Right atrium auricular region (tissue), 2 donors: ENCODE measurements at regions not wholly inside any gene's neighbourhood (a gene's known extent, or its start where the extent isn't known, plus 50 kb on each side); places are given as distances from the start of the nearest gene placed in this dataset.
"Not testable (repeated sequence)": the region's sequence is repeated elsewhere in the genome, so short reads cannot be mapped to it uniquely, and the experiment has no call there.

Source experiments
- DNase-seq: peaks from one replicate; pipeline ENCODE4 v3.0.0-alpha.2; 2019; ENCODE audit warnings: low spot score
- H3K27ac ChIP-seq, 2 donors: fragments of 200-600 bp; sonication (generic); 1 replicate in 1 of 2; 2 replicates in 1 of 2; pipeline ENCODE4 v1.5.1; 2016 to 2019
- H3K27me3 ChIP-seq, 2 donors: fragments of 200-600 bp; sonication (generic); one replicate each; pipeline versions ENCODE4 v1.5.1 to v1.6.0; 2017 to 2019
- H3K36me3 ChIP-seq: fragments of 200-600 bp; sonication (generic); one replicate; pipeline ENCODE4 v1.5.1; 2016
- H3K4me1 ChIP-seq, 2 donors: fragments of 200-600 bp; sonication (generic); one replicate each; pipeline versions ENCODE4 v1.5.1 to v1.6.0; 2017 to 2019
- H3K4me3 ChIP-seq, 2 donors: fragments of 200-600 bp; sonication (generic); 1 replicate in 1 of 2; 2 replicates in 1 of 2; pipeline ENCODE4 v1.5.1; 2017 to 2019; ENCODE audit warnings: mild to moderate bottlenecking in 1 of 2, moderate library complexity in 1 of 2
- H3K9me3 ChIP-seq, 2 donors: fragments of 200-600 bp; sonication (generic); one replicate each; pipeline ENCODE4 v1.5.1; 2019
- TF ChIP-seq, protein P1 (sequence below), 2 donors: fragments of 200-600 bp; sonication (generic); IDR thresholded peaks; one replicate each; pipeline ENCODE4 v1.5.1; 2019; ENCODE audit warnings: antibody characterized with exemption in 2 of 2

DNA sequence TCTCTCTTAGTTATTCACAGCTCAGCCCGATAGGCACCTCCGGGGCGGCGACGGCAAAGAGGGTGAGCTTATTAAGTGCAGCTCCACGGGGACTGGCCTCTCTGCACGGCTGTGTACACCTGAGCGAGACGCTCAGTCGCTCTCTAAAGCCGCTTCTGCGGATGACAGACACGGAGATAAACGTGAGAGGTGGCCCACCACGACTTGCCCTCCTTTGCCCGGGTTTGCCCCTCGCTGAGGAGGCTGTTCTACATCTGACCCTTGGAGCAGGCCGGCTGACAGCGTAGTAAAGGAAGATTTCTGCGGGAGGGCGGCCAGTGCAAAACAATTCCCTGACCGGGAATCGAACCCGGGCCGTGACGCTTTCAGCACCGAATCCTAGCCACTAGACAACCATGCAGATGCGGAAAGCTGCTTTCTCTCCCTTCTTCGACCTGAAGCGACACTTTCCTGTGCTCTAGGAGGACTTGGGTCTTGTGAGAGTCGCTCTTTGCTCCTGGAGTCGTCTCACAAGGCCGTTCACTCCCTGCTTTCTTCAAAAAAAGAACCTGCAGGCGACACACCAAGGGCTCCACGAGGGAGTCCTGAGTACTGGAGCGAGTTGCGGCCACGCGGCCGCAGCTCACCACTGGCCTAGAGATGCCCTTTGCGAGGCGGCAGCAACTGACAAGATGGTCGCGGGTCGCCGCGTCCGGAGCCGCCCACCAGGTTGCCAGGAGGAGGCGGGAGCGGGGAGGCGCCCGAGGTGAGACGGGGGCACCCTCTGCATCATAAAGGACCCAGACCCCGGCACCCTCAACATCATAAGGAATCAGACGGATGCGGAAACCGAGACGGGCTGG is 119.9 kb downstream of the PPIAL4A start:
- not testable (repeated sequence) for H3K4me1 ChIP-seq, H3K9me3 ChIP-seq, H3K27me3 ChIP-seq, H3K36me3 ChIP-seq, DNase-seq, H3K27ac ChIP-seq
- peak overlapping the region in 1 of 2 donors; percentile 15 for H3K4me3 ChIP-seq

DNA sequence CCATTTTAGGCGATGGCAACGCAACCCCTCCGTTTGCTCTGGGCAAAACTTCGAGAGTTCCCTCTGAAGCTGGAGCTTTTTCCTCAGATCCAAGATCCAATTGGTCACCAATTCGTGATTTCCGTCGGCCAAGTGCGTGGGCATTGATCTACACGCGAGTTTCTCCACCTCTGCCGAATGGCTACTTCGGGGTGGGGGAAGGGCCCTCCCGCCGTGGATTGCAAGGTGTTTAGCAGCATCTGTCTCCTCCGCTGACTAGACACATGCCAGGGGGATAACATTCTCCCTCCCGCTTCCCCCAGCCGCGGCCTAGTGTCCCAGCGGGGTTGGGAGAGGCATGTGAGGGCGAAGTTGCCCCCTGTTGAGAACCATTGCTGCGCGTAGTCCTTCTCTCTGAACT is 120.6 kb downstream of the PPIAL4A start:
- not testable (repeated sequence) for H3K9me3 ChIP-seq

DNA sequence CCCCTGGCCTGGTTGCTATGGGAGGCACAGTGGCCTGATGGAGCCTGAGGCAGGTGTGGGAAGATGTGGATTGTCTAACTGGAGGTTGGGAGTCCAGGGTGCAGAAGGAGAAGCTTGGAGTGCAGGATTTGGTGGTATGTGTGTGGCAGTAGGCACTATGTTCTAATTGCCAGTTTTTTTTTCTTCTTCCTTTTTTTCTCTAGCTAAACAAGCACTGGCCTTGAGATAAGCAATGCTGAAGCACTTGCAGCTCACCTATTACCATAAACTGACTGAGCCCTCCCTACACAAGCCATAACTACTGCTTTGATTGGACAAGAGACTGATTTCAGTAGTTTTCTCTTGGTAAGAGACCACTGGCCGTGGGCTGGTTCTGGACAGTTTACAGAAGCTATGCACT is 123.6 kb downstream of the PPIAL4A start:
- H3K27ac ChIP-seq, DNase-seq, H3K36me3 ChIP-seq, H3K4me1 ChIP-seq, H3K27me3 ChIP-seq, H3K9me3 ChIP-seq, H3K4me3 ChIP-seq: not testable (repeated sequence)

More for the DNA sequence above, 120.6 kb downstream of the PPIAL4A start:
- H3K4me3 ChIP-seq, H3K27ac ChIP-seq, H3K36me3 ChIP-seq, H3K4me1 ChIP-seq, DNase-seq, H3K27me3 ChIP-seq: not testable (repeated sequence)

DNA sequence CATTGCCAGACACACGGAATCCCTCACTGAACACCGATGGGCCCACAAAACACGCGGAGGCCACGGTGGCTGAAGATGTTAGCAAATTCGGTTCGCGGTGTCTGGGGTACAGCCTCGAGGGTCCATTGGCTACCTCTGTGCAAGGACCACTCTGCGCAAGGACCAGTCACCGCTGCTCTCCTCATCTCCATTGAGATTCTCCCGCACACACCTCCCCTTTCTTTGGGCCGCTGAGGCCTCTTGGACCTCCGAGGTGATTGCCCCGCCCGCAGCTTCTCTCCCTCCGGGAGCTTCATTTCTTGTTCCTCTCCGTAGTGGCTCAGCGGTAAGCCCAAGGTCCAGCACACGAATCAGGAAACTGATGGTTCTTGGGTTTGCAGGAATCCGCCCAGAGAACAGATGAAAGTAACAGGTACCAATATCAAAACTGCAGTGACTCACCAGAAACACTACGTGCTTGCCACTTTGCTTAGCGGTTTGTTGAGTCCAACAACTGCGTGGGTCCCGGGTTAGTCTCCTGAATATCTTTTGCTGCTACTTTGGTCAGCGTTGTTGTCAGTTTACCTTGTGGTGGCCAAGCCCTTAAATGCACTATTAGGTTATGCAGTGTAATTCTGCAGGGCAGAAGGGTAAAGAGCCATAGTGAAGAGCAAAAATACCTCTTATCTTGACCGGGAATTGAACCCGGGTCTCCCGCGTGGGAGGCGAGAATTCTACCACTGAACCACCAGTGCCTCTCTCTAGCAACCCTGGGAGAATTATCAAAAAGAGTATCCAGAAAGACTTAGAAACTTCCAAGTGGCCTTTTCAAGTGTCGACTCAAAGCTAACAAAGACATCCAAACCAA is 126.8 kb downstream of the PPIAL4A start:
- H3K27ac ChIP-seq, DNase-seq, H3K36me3 ChIP-seq, H3K4me3 ChIP-seq, H3K27me3 ChIP-seq, H3K4me1 ChIP-seq, H3K9me3 ChIP-seq: not testable (repeated sequence)

DNA sequence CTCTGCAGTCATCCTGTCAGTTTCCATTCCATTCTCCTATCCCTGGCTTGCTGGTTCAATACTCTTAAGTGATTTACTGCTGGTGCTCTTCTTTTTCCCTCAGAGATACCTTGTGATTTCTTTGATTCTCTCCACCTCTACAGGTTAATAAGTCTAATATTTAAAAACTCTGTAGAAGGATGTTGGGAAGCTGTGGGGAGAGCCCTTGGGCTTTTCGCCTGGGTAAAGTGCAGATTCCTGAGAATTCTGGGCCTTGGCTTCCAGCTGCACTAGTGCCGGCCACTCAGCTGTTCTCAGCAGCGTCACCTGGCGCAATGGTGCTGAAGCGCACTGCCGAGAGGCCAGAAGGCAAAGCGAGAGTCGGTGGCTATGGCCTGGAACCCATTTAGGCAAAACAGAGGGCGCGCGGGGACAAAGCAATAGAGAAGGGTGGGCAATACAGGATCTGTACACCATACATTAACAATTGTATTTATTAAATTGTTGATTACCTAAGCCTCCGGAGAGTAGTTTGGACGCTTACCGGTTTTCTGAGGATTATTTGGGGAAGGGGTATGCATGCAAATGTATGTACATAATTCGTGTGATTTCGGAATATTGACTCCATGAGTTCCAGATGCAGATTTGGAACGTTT is 130.3 kb downstream of the PPIAL4A start:
- TF ChIP-seq, protein P1, sequence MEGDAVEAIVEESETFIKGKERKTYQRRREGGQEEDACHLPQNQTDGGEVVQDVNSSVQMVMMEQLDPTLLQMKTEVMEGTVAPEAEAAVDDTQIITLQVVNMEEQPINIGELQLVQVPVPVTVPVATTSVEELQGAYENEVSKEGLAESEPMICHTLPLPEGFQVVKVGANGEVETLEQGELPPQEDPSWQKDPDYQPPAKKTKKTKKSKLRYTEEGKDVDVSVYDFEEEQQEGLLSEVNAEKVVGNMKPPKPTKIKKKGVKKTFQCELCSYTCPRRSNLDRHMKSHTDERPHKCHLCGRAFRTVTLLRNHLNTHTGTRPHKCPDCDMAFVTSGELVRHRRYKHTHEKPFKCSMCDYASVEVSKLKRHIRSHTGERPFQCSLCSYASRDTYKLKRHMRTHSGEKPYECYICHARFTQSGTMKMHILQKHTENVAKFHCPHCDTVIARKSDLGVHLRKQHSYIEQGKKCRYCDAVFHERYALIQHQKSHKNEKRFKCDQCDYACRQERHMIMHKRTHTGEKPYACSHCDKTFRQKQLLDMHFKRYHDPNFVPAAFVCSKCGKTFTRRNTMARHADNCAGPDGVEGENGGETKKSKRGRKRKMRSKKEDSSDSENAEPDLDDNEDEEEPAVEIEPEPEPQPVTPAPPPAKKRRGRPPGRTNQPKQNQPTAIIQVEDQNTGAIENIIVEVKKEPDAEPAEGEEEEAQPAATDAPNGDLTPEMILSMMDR (IDR thresholded peaks at IDR 0.05): peak in 1 of 2 donors; percentile 20
- H3K36me3 ChIP-seq, H3K27me3 ChIP-seq, H3K4me3 ChIP-seq, H3K4me1 ChIP-seq, DNase-seq, H3K9me3 ChIP-seq, H3K27ac ChIP-seq: not testable (repeated sequence)

DNA sequence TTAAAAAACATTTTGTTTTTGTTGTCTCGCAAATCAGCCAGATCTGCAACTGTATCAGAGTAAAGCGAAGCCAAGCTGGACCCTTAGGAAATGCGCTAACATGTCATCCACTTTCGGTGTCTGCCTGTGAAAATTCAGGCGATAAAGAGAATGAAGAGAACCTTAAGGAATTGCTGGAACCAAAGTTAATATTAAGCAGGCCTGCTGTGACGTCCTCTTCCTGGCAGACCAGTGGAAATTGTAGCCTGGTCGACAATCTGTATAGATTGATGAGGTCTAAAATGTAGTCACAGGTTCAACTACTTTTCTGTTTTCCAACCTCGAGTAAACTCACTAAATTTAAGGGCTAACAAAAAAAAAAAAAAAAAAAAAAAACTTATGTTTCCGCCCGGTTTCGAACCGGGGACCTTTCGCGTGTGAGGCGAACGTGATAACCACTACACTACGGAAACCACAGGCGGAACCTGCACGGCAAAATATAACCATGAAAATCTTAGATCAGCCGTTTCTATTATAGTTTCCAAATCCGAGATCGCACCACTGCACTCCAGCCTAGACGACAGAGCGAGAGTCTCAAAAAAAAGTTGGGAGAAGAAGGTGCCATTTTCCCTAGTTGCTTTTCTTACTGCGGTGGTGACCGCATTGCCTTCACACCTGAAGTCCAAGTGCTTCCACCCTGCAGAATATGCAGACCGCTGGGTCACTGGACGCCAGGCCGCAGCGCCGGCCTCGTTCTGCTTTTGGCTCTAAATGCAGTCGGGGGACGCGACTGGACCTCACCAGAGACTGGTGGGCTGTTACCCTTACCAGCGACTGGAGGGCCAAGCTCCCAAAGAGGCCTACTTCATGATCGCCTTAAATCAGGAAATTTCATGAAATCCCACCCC is 131.0 kb downstream of the PPIAL4A start:
- H3K36me3 ChIP-seq, H3K27ac ChIP-seq, H3K4me1 ChIP-seq, H3K9me3 ChIP-seq, H3K27me3 ChIP-seq: not testable (repeated sequence)
- DNase-seq: peak; percentile 70
- H3K4me3 ChIP-seq: peak overlapping the region; percentile 11 to 34

DNA sequence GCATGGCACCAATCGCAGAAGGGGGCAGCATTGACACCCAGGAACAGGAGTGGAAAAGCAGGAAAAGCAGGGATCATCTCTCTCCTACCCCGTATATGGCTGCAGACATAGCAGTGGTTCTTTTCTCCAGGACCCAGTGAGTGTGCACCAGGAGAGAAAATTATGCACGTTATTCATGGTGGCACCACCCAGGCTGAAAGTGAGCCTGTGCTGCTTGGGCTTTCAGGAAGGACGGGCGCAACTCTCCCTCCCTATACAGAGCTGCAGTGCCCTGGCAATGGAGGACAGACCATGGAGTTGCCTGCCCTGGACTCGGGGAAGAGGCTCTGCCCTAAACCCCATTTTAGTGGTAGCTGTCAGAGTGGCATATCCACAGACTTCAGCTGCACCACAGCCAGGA is 132.1 kb downstream of the PPIAL4A start:
- not testable (repeated sequence) for H3K27ac ChIP-seq, DNase-seq, H3K4me3 ChIP-seq

DNA sequence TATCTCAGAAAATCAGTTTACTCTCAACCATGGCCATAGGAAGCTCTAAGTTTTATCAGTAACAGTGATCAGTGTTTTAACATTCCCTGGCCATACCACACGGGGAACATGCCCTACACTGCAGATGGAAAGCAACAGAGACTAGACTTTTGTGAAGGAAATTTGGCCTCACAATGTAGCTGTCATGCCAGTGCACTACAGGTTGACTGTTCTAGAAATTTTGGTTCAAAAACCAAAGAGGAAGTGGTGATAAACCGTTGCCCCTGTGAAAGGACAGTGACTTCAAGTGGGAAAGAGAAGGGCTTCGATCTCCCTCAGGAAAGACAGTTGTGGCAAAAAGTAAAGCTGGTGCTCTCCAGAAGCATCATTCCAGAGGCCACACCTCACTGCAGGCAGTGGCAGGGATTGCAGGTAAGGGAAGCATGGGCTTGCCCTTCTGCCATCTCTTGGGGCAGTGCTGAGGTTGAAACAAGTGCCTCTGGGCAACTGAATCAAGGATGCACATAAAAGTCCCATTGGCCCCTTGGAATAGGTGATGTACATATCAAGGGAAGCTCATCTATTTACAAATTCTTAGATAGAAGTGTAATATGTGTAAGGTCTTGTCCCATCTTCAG is 143.4 kb downstream of the PPIAL4A start:
- not testable (repeated sequence) for DNase-seq, H3K4me1 ChIP-seq, H3K27me3 ChIP-seq, H3K4me3 ChIP-seq, H3K36me3 ChIP-seq, H3K9me3 ChIP-seq, H3K27ac ChIP-seq

More for the DNA sequence above, 132.1 kb downstream of the PPIAL4A start:
- H3K36me3 ChIP-seq, H3K9me3 ChIP-seq, H3K4me1 ChIP-seq, H3K27me3 ChIP-seq: not testable (repeated sequence)

DNA sequence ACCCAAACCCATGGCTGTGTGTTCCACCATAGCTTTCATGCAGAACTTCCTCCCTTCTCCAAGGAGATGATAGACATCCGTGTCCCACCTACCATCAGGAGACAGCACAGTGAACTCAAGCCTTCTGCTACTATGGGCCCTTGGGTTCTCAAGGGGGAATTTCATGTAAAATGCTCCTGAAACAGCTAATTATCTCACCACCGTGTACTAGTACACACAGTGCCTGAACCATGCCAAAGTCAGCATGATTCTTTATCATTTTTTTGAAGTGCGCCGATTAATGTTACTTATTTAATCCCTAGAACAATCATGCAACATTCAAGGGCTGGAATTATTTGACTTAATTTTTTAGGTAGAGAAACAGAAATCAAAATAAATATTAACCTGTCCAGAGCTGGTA is 147.2 kb downstream of the PPIAL4A start:
- not testable (repeated sequence) for H3K4me1 ChIP-seq, H3K27me3 ChIP-seq, H3K27ac ChIP-seq

DNA sequence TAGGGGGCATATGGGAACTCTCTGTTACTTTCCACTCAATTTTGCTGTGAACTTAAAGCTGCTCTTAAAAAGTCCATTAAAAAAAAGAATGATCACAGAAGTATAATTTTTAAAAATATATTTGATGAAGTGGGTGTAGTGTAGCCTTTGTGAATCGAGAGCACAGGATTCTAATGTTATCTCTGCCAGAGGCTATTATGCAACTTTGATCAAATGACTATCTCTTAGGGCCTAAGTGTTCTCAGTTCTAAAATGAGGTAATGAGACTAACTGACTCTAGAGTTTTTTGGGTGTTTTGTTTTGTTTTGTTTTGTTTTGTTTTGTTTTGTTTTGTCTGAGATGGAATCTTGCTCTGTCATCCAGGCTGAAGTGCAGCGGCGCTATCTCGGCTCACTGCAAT is 143.2 kb downstream of the FAM72B start:
- H3K9me3 ChIP-seq, H3K4me1 ChIP-seq, H3K27me3 ChIP-seq: not testable (repeated sequence)

More for the DNA sequence above, 147.2 kb downstream of the PPIAL4A start:
- H3K36me3 ChIP-seq, H3K9me3 ChIP-seq, H3K4me3 ChIP-seq, DNase-seq: not testable (repeated sequence)

DNA sequence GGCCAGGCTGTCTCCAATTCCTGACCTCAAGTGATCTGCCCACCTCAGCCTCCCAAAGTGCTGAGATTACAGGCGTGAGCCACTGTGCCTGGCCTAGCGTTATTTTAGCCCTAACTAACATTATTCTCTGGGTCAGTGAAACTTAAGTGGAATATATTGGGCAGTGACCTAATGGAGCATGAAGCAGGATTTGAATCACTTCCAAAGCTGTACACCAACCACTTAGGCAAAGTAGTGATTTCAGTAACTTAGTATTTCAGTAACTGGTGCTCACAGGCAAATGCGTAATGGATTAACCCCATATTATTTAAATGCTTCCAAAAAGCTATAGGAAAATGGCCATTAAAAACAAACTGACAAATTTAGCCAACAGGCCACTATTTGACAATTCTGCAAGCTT is 142.6 kb downstream of the FAM72B start:
- not testable (repeated sequence) for H3K27me3 ChIP-seq, H3K4me1 ChIP-seq, H3K36me3 ChIP-seq, H3K9me3 ChIP-seq, H3K4me3 ChIP-seq, DNase-seq, H3K27ac ChIP-seq

More for the DNA sequence above, 143.2 kb downstream of the FAM72B start:
- H3K4me3 ChIP-seq, DNase-seq, H3K27ac ChIP-seq, H3K36me3 ChIP-seq: not testable (repeated sequence)

DNA sequence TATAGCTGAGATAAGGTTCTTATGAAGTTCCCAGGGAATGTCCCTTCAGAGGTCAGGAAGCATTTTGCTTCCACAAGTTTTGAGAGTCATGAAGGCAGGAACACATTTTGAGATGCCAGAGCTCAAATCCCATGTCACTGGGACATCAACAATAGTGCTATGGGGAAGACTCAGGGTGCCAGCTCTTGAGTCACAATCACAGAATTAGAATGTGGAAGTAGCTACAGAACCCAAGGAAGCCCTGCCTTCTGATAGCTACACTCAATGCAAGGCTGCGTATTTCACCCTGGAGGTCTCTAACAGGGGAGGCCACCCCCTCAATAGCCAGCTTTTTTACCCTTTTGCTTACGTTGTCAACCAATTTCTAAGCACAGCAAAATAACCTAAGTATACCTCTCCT is 141.3 kb downstream of the FAM72B start:
- H3K27ac ChIP-seq, H3K4me1 ChIP-seq, DNase-seq, H3K27me3 ChIP-seq, H3K9me3 ChIP-seq, H3K4me3 ChIP-seq, H3K36me3 ChIP-seq: not testable (repeated sequence)
